IMR-90 (cell line): ENCODE measurements at regions not wholly inside any gene's neighbourhood (a gene's known extent, or its start where the extent isn't known, plus 50 kb on each side); places are given as distances from the start of the nearest gene placed in this dataset.

Experiments used
- ATAC-seq: fragments of 200-7000 bp; cut with Tn5 transposase; 2 replicates; pipeline ENCODE4 v1.9.1; 2020; ENCODE audit warnings: low read depth, mild to moderate bottlenecking, moderate library complexity
- BruUV-seq: library from RNA; stranded (reverse); fragments of 400-500 nt; replicated peaks from 2 replicates; lab custom pipeline; 2021; lab: Mats Ljungman, UMichigan
- CTCF ChIA-PET: fragments of 300-600 bp; formaldehyde crosslinking; extraction: SDS; loops from one replicate; lab custom pipeline; 2021; ENCODE audit warnings: antibody characterized with exemption; lab: Yijun Ruan, JAX
- POLR2A ChIA-PET: fragments of 300-600 bp; sonication (Branson Sonifier 250); formaldehyde crosslinking; loops from one replicate; lab custom pipeline; 2022; ENCODE audit warnings: antibody characterized with exemption; ENCODE audit not compliant: unreplicated experiment; lab: Charles Lee
- DNase-seq: peaks from one replicate; pipeline ENCODE4 v3.0.0; 2013
- H2AFZ ChIP-seq: replicated peaks from 2 replicates; pipeline ENCODE3; 2013; ENCODE audit warnings: low read length, mild to moderate bottlenecking; ENCODE audit not compliant: poor library complexity
- H2AK5ac ChIP-seq: 2 replicates; pipeline ENCODE4 v1.6.1; 2013; ENCODE audit warnings: low read depth, low read length, inconsistent platforms
- H2AK9ac ChIP-seq: replicated peaks from 2 replicates; pipeline ENCODE3; 2013; ENCODE audit warnings: mild to moderate bottlenecking, low read depth, low read length, moderate library complexity; ENCODE audit not compliant: poor library complexity
- H2BK120ac ChIP-seq: 2 replicates; pipeline ENCODE4 v1.6.1; 2013; ENCODE audit warnings: low read depth, low read length, inconsistent platforms
- H2BK15ac ChIP-seq: 3 replicates; pipeline ENCODE4 v1.6.1; 2013; ENCODE audit warnings: low read depth, low read length, inconsistent platforms
- H2BK20ac ChIP-seq: 2 replicates; pipeline ENCODE4 v1.6.1; 2013; ENCODE audit warnings: low read depth, mild to moderate bottlenecking, inconsistent platforms, low read length, moderate library complexity
- H2BK5ac ChIP-seq: 2 replicates; pipeline ENCODE4 v1.6.1; 2013; ENCODE audit warnings: mild to moderate bottlenecking, low read depth, low read length, inconsistent platforms; ENCODE audit not compliant: poor library complexity, severe bottlenecking
- H3K14ac ChIP-seq: replicated peaks from 2 replicates; pipeline ENCODE4 v1.6.1; 2013; ENCODE audit warnings: low read depth, low read length, inconsistent platforms
- H3K18ac ChIP-seq: 2 replicates; pipeline ENCODE4 v1.6.1; 2013; ENCODE audit warnings: low read depth, low read length, control low read depth
- H3K23ac ChIP-seq: 2 replicates; pipeline ENCODE4 v1.6.1; 2013; ENCODE audit warnings: low read depth, low read length, inconsistent platforms
- H3K27ac ChIP-seq: 2 replicates; pipeline ENCODE4 v1.5.1; 2013; ENCODE audit warnings: mild to moderate bottlenecking, control low read depth, low read length; ENCODE audit not compliant: insufficient read depth
- H3K27me3 ChIP-seq: 2 replicates; pipeline ENCODE4 v1.6.1; 2013; ENCODE audit warnings: low read length; ENCODE audit not compliant: control insufficient read depth, insufficient read depth
- H3K36me3 ChIP-seq: 2 replicates; pipeline ENCODE4 v1.6.1; 2013; ENCODE audit warnings: low read length, mixed read lengths; ENCODE audit not compliant: control insufficient read depth, insufficient read depth
- H3K4ac ChIP-seq: 2 replicates; pipeline ENCODE4 v1.6.1; 2013; ENCODE audit warnings: low read depth, low read length, inconsistent platforms
- H3K4me1 ChIP-seq: 2 replicates; pipeline ENCODE4 v1.6.1; 2013; ENCODE audit warnings: low read length, mixed read lengths; ENCODE audit not compliant: control insufficient read depth, insufficient read depth
- H3K4me2 ChIP-seq: 2 replicates; pipeline ENCODE4 v1.6.1; 2013; ENCODE audit warnings: low read depth, mild to moderate bottlenecking, control low read depth, low read length, moderate library complexity
- H3K4me3 ChIP-seq: 2 replicates; pipeline ENCODE4 v1.5.1; 2013; ENCODE audit warnings: low read depth, mild to moderate bottlenecking, control low read depth, low read length, moderate library complexity; ENCODE audit not compliant: insufficient read depth
- H3K56ac ChIP-seq: 2 replicates; pipeline ENCODE4 v1.6.1; 2013; ENCODE audit warnings: low read length, inconsistent platforms; ENCODE audit not compliant: insufficient read depth; ENCODE audit errors: extremely low read depth
- H3K79me1 ChIP-seq, 2 experiments: 2 replicates each; pipeline ENCODE4 v1.6.1; 2013; ENCODE audit warnings: low read length in 2 of 2, inconsistent platforms in 1 of 2, low read depth in 1 of 2
- H3K9ac ChIP-seq: 2 replicates; pipeline ENCODE4 v1.6.1; 2013; ENCODE audit warnings: low read depth, low read length, control low read depth
- H3K9me1 ChIP-seq: 2 replicates; pipeline ENCODE4 v1.6.1; 2013; ENCODE audit warnings: low read length, inconsistent platforms; ENCODE audit not compliant: insufficient read depth
- H3K9me3 ChIP-seq: 2 replicates; pipeline ENCODE4 v1.6.1; 2013; ENCODE audit warnings: low read length; ENCODE audit not compliant: control insufficient read depth, insufficient read depth
- H4K20me1 ChIP-seq: 2 replicates; pipeline ENCODE4 v1.6.1; 2013; ENCODE audit warnings: low read length, inconsistent platforms; ENCODE audit not compliant: insufficient read depth
- H4K5ac ChIP-seq: 2 replicates; pipeline ENCODE4 v1.6.1; 2013; ENCODE audit warnings: mild to moderate bottlenecking, low read depth, low read length, control low read depth
- H4K8ac ChIP-seq, 2 experiments: 2 replicates each; pipeline ENCODE4 v1.6.1; 2013; ENCODE audit warnings: low read depth in 2 of 2, low read length in 2 of 2, control low read depth in 1 of 2, inconsistent platforms in 1 of 2
- H4K91ac ChIP-seq: 2 replicates; pipeline ENCODE4 v1.6.1; 2013; ENCODE audit warnings: low read depth, low read length, inconsistent platforms; ENCODE audit not compliant: insufficient read depth
- BHLHE40 ChIP-seq: fragments of 150-350 bp; IDR thresholded peaks from 2 replicates; pipeline ENCODE4 v1.6.1; 2016; ENCODE audit warnings: mild to moderate bottlenecking, low read depth, low read length
- CEBPB ChIP-seq: IDR thresholded peaks from 2 replicates; pipeline ENCODE4 v1.6.1; 2012; ENCODE audit warnings: low read depth, low read length, improper control_type of control experiment
- CHD1 ChIP-seq: IDR thresholded peaks from 2 replicates; pipeline ENCODE4 v1.6.1; 2012; ENCODE audit warnings: low read depth, low read length, improper control_type of control experiment
- CTCF ChIP-seq: conservative IDR thresholded peaks from 2 replicates; pipeline ENCODE4 v1.5.1; 2012; ENCODE audit warnings: mild to moderate bottlenecking, low read depth, low read length, improper control_type of control experiment
- ELK1 ChIP-seq: fragments of 150-350 bp; IDR thresholded peaks from 2 replicates; pipeline ENCODE4 v1.6.1; 2016; ENCODE audit warnings: low read depth, mild to moderate bottlenecking, low read length, moderate library complexity, borderline replicate concordance
- FOS ChIP-seq: fragments of 150-350 bp; IDR thresholded peaks from 2 replicates; pipeline ENCODE4 v1.6.1; 2016; ENCODE audit warnings: low read depth, low read length
- MAFK ChIP-seq: IDR thresholded peaks from 2 replicates; pipeline ENCODE4 v1.6.1; 2012; ENCODE audit warnings: low read depth, low read length, improper control_type of control experiment
- MAZ ChIP-seq: IDR thresholded peaks from 2 replicates; pipeline ENCODE4 v1.6.1; 2012; ENCODE audit warnings: low read depth, mild to moderate bottlenecking, low read length, improper control_type of control experiment, moderate library complexity, borderline replicate concordance
- MXI1 ChIP-seq: IDR thresholded peaks from 2 replicates; pipeline ENCODE4 v1.6.1; 2012; ENCODE audit warnings: low read depth, mild to moderate bottlenecking, low read length, moderate library complexity, borderline replicate concordance
- NFE2L2 ChIP-seq: fragments of 150-350 bp; IDR thresholded peaks from 2 replicates; pipeline ENCODE4 v1.6.1; 2016; ENCODE audit warnings: low read depth, mild to moderate bottlenecking, low read length
- POLR2A ChIP-seq: IDR thresholded peaks from 2 replicates; pipeline ENCODE4 v1.6.1; 2012; ENCODE audit warnings: mild to moderate bottlenecking, low read depth, low read length
- RAD21 ChIP-seq: IDR thresholded peaks from 2 replicates; pipeline ENCODE4 v1.6.1; 2012; ENCODE audit warnings: low read length, improper control_type of control experiment
- RCOR1 ChIP-seq: IDR thresholded peaks from 2 replicates; pipeline ENCODE4 v1.6.1; 2012; ENCODE audit warnings: mild to moderate bottlenecking, low read length, improper control_type of control experiment; ENCODE audit not compliant: insufficient replicate concordance
- RFX5 ChIP-seq: IDR thresholded peaks from 2 replicates; pipeline ENCODE4 v1.8.0; 2012; ENCODE audit warnings: low read depth, mild to moderate bottlenecking, low read length, moderate library complexity
- SMC3 ChIP-seq: fragments of 150-350 bp; IDR thresholded peaks from 2 replicates; pipeline ENCODE4 v1.6.1; 2016; ENCODE audit warnings: low read depth, mild to moderate bottlenecking, antibody characterized with exemption, low read length, moderate library complexity
- USF2 ChIP-seq: fragments of 150-350 bp; IDR thresholded peaks from 2 replicates; pipeline ENCODE4 v1.6.1; 2017; ENCODE audit warnings: mild to moderate bottlenecking, antibody characterized with exemption, low read length, low read depth
- WGBS, 2 experiments: methylation state at CpG; one replicate each; pipeline versions ENCODE4 v1.1.5 to v1.1.7; 2013; ENCODE audit warnings: missing lambda C conversion rate in 2 of 2; ENCODE audit not compliant: insufficient read length in 1 of 2; ENCODE audit errors: extremely low coverage in 2 of 2; 5-methylcytosine and 5-hydroxymethylcytosine counted together
- dilution Hi-C: fragments of 300-500 bp; cut with HindIII; formaldehyde crosslinking; loops from one replicate; pipeline ENCODE4 v1.14.3; 2018; ENCODE audit warnings: low sequenced_read_pairs; ENCODE audit not compliant: unreplicated experiment
- in situ Hi-C: fragments of 300-500 bp; cut with MboI; formaldehyde crosslinking; loops from 3 replicates; pipeline ENCODE4 v1.14.3; 2019; ENCODE audit warnings: low sequenced_read_pairs, inconsistent platforms, mixed read lengths
- intact Hi-C: fragments of 100-400 bp; cut with micrococcal nuclease; formaldehyde crosslinking; loops from 2 replicates; pipeline ENCODE4 v1.10.0; 2022

- intact Hi-C loops: no loop called here
- H4K8ac ChIP-seq: no peak overlapping the region
- no peak overlapping the region for H3K4ac ChIP-seq
- H3K23ac ChIP-seq: no peak overlapping the region
- WGBS, 2 experiments: no CpG with 5 or more reads among the region's 2 CpGs
- H3K14ac ChIP-seq: no peak overlapping the region
- H3K36me3 ChIP-seq: no peaks in the 10 kb centered on the region
- no peak overlapping the region for H3K4me2 ChIP-seq
- no peak overlapping the region for H3K18ac ChIP-seq
- ChIA-PET POLR2A (no interaction called here), CTCF (no interaction called here)
- DNase-seq: no peak
- H2BK20ac ChIP-seq: no peak overlapping the region
- H2BK5ac ChIP-seq: no peak overlapping the region
- TF ChIP-seq BHLHE40: no peak
- TF ChIP-seq MXI1: no peak
- no peak for TF ChIP-seq MAFK
- TF ChIP-seq FOS: no peak
- TF ChIP-seq RCOR1: no peak
- TF ChIP-seq RFX5: no peak
- no peak for TF ChIP-seq POLR2A
- TF ChIP-seq NFE2L2: no peak
- TF ChIP-seq CEBPB: no peak
- TF ChIP-seq ELK1: no peak
- TF ChIP-seq CTCF: no peak
- no peak for TF ChIP-seq MAZ
- TF ChIP-seq RAD21: no peak
- no peak for TF ChIP-seq USF2
- TF ChIP-seq SMC3: no peak
- no peak for TF ChIP-seq CHD1
- no peak overlapping the region for H3K4me3 ChIP-seq
- dilution Hi-C loops: no loop called here
- no peak for ATAC-seq
- no peak overlapping the region for H2AK9ac ChIP-seq
- H2BK15ac ChIP-seq: no peak overlapping the region
- no peaks in the 10 kb centered on the region for H3K9me1 ChIP-seq
- no TSS peak for BruUV-seq
- no peak overlapping the region for H2AK5ac ChIP-seq
- in situ Hi-C loops: no loop called here
- no peaks in the 10 kb centered on the region; the same call in 1 of the 2 replicates for H3K4me1 ChIP-seq
- H2BK120ac ChIP-seq: no peak overlapping the region
- H3K79me1 ChIP-seq: no peaks in the 10 kb centered on the region
- H3K27me3 ChIP-seq: peaks cover 2% of the 10 kb centered on the region; the same call in 1 of the 2 replicates
- H2AFZ ChIP-seq: no peak overlapping the region
- no peak overlapping the region for H4K5ac ChIP-seq
- H4K91ac ChIP-seq: no peak overlapping the region
- H3K9ac ChIP-seq: no peak overlapping the region
- H3K27ac ChIP-seq: no peak overlapping the region
- H3K9me3 ChIP-seq: no peaks in the 10 kb centered on the region
- H4K20me1 ChIP-seq: no peaks in the 10 kb centered on the region
- no peak overlapping the region for H3K56ac ChIP-seq
These were observed 155.1 kb upstream of the L3MBTL4 start for GRCh38 chr18:6569813-6570212.
